CD8-positive, alpha-beta memory T cell (primary cell): ENCODE measurements at regions not wholly inside any gene's neighbourhood (a gene's known extent, or its start where the extent isn't known, plus 50 kb on each side); places are given as distances from the start of the nearest gene placed in this dataset.
A peak's percentile ranks its signal among the peaks of the same experiment; 100 is the strongest.

Source experiments
- CTCF ChIA-PET: fragments of 350-600 bp; sonication (Branson Sonifier 250); formaldehyde crosslinking; loops from one replicate; lab custom pipeline; 2021; ENCODE audit warnings: antibody characterized with exemption; lab: Charles Lee
- POLR2A ChIA-PET: fragments of 350-600 bp; sonication (Branson Sonifier 250); formaldehyde crosslinking; loops from one replicate; lab custom pipeline; 2021; ENCODE audit warnings: antibody characterized with exemption; lab: Charles Lee
- DNase-seq, 5 donors: peaks; one replicate each; pipeline versions ENCODE4 v3.0.0 to v3.0.0-alpha.2; 2020 to 2022; ENCODE audit warnings: mixed read lengths in 1 of 5
- H3K27ac ChIP-seq: one replicate; pipeline ENCODE4 v1.7.0; 2013; ENCODE audit warnings: low read depth, mild to moderate bottlenecking, low read length, moderate library complexity
- H3K27me3 ChIP-seq: 2 replicates; pipeline ENCODE4 v1.7.0; 2013; ENCODE audit warnings: low read length, mild to moderate bottlenecking; ENCODE audit not compliant: insufficient read depth, poor library complexity, severe bottlenecking
- H3K36me3 ChIP-seq: 2 replicates; pipeline ENCODE4 v1.7.0; 2013; ENCODE audit warnings: mild to moderate bottlenecking, low read length, moderate library complexity; ENCODE audit not compliant: insufficient read depth
- H3K4me1 ChIP-seq: 2 replicates; pipeline ENCODE4 v1.7.0; 2013; ENCODE audit warnings: mild to moderate bottlenecking, low read length, moderate library complexity; ENCODE audit not compliant: insufficient read depth
- H3K4me3 ChIP-seq: 2 replicates; pipeline ENCODE4 v1.7.0; 2013; ENCODE audit warnings: mild to moderate bottlenecking, low read length
- H3K9me3 ChIP-seq: 2 replicates; pipeline ENCODE4 v1.7.0; 2013; ENCODE audit warnings: mild to moderate bottlenecking, low read length
- H3K27ac Mint-ChIP-seq, 8 donors: one replicate each; pipeline ENCODE4 v1.8.0; 2020 to 2021; ENCODE audit warnings: mixed read lengths in 8 of 8, mild to moderate bottlenecking in 6 of 8, inconsistent platforms in 3 of 8, moderate library complexity in 3 of 8
- H3K27me3 Mint-ChIP-seq, 2 donors: one replicate each; pipeline ENCODE4 v1.8.0; 2020 to 2021; ENCODE audit warnings: mixed read lengths in 2 of 2, mild to moderate bottlenecking in 1 of 2, moderate library complexity in 1 of 2
- H3K36me3 Mint-ChIP-seq, 3 donors: one replicate each; pipeline ENCODE4 v1.8.0; 2020 to 2021; ENCODE audit warnings: mixed read lengths in 3 of 3, inconsistent platforms in 1 of 3, mild to moderate bottlenecking in 1 of 3
- H3K4me1 Mint-ChIP-seq, 3 donors: one replicate each; pipeline ENCODE4 v1.8.0; 2020 to 2021; ENCODE audit warnings: mixed read lengths in 3 of 3, inconsistent platforms in 1 of 3, mild to moderate bottlenecking in 1 of 3
- H3K4me3 Mint-ChIP-seq, 7 donors: one replicate each; pipeline ENCODE4 v1.8.0; 2020 to 2021; ENCODE audit warnings: mixed read lengths in 7 of 7, mild to moderate bottlenecking in 6 of 7, moderate library complexity in 4 of 7, inconsistent platforms in 2 of 7
- H3K9me3 Mint-ChIP-seq, 5 donors: one replicate each; pipeline ENCODE4 v1.8.0; 2020 to 2022; ENCODE audit warnings: mixed read lengths in 5 of 5, mild to moderate bottlenecking in 3 of 5, moderate library complexity in 2 of 5, inconsistent platforms in 1 of 5

GRCh38 chr2:206845877-206846276 is 80.5 kb downstream of the FASTKD2 start:
- H3K4me3 Mint-ChIP-seq = no peak overlapping the region
- ChIA-PET POLR2A (no interaction called here), CTCF (no interaction called here)
- Histone ChIP-seq H3K9me3 (no peaks in the 10 kb centered on the region), H3K27ac (no peak overlapping the region), H3K4me1 (no peaks in the 10 kb centered on the region), H3K27me3 (no peaks in the 10 kb centered on the region), H3K4me3 (no peak overlapping the region), H3K36me3 (no peaks in the 10 kb centered on the region)
- H3K36me3 Mint-ChIP-seq = no peaks in the 10 kb centered on the region
- H3K4me1 Mint-ChIP-seq = no peaks in the 10 kb centered on the region
- H3K9me3 Mint-ChIP-seq = no peaks in the 10 kb centered on the region
- no peaks in the 10 kb centered on the region for H3K27me3 Mint-ChIP-seq
- no peak for DNase-seq
- no peak overlapping the region for H3K27ac Mint-ChIP-seq

- DNase-seq = no peak
- H3K4me1 Mint-ChIP-seq = no peaks in the 10 kb centered on the region
- Histone ChIP-seq H3K27ac (no peak overlapping the region), H3K9me3 (no peaks in the 10 kb centered on the region), H3K27me3 (no peaks in the 10 kb centered on the region), H3K4me1 (no peaks in the 10 kb centered on the region), H3K4me3 (no peak overlapping the region), H3K36me3 (no peaks in the 10 kb centered on the region)
- H3K9me3 Mint-ChIP-seq = no peaks in the 10 kb centered on the region
- POLR2A ChIA-PET = no interaction called here
- H3K4me3 Mint-ChIP-seq = no peak overlapping the region
- no peak overlapping the region for H3K27ac Mint-ChIP-seq
- no peaks in the 10 kb centered on the region for H3K27me3 Mint-ChIP-seq
- CTCF ChIA-PET = no interaction called here
- no peaks in the 10 kb centered on the region for H3K36me3 Mint-ChIP-seq
Measured at GRCh38 chr2:206846331-206846730, 80.9 kb downstream of the FASTKD2 start.

- no peaks in the 10 kb centered on the region for H3K36me3 Mint-ChIP-seq
- H3K9me3 Mint-ChIP-seq = no peaks in the 10 kb centered on the region
- no peak for DNase-seq
- H3K4me1 ChIP-seq = no peaks in the 10 kb centered on the region
- POLR2A ChIA-PET = no interaction called here
- H3K27me3 ChIP-seq = no peaks in the 10 kb centered on the region
- no peaks in the 10 kb centered on the region for H3K36me3 ChIP-seq
- no peaks in the 10 kb centered on the region for H3K4me1 Mint-ChIP-seq
- no peak overlapping the region for H3K27ac ChIP-seq
- no peak overlapping the region for H3K27ac Mint-ChIP-seq
- no peaks in the 10 kb centered on the region for H3K27me3 Mint-ChIP-seq
- no peak overlapping the region for H3K4me3 ChIP-seq
- CTCF ChIA-PET = no interaction called here
- no peaks in the 10 kb centered on the region for H3K9me3 ChIP-seq
- H3K4me3 Mint-ChIP-seq = no peak overlapping the region
Measured at GRCh38 chr2:206846981-206847834, 81.8 kb downstream of the FASTKD2 start.

- Mint-ChIP-seq H3K4me1 (no peaks in the 10 kb centered on the region), H3K4me3 (no peak overlapping the region), H3K27me3 (no peaks in the 10 kb centered on the region), H3K27ac (no peak overlapping the region), H3K9me3 (no peaks in the 10 kb centered on the region), H3K36me3 (peaks cover 0 to 4% (median 0%) of the 10 kb centered on the region in 3 donors)
- Histone ChIP-seq H3K27ac (no peak overlapping the region), H3K4me1 (no peaks in the 10 kb centered on the region), H3K36me3 (no peaks in the 10 kb centered on the region), H3K27me3 (no peaks in the 10 kb centered on the region), H3K4me3 (no peak overlapping the region), H3K9me3 (no peaks in the 10 kb centered on the region)
- CTCF ChIA-PET = no interaction called here
- POLR2A ChIA-PET = interaction anchor here (0.6 kb wide), 1 partner anchor 780 kb away, joined by 4 read pairs; no protein-coding TSS in a partner anchor
- no peak for DNase-seq
Measured at GRCh38 chr2:206850369-206850768, 85.0 kb downstream of the FASTKD2 start.

- peak overlapping the region in 1 of 8 donors; percentile 26 for H3K27ac Mint-ChIP-seq
- POLR2A ChIA-PET = no interaction called here
- H3K4me3 ChIP-seq = no peak overlapping the region
- peaks cover 0 to 4% (median 0%) of the 10 kb centered on the region in 3 donors for H3K36me3 Mint-ChIP-seq
- no peaks in the 10 kb centered on the region for H3K27me3 Mint-ChIP-seq
- no peak for DNase-seq
- no peak overlapping the region for H3K27ac ChIP-seq
- H3K4me3 Mint-ChIP-seq = no peak overlapping the region
- no peaks in the 10 kb centered on the region for H3K9me3 ChIP-seq
- no peaks in the 10 kb centered on the region for H3K4me1 ChIP-seq
- H3K36me3 ChIP-seq = no peaks in the 10 kb centered on the region
- H3K4me1 Mint-ChIP-seq = no peaks in the 10 kb centered on the region
- CTCF ChIA-PET = no interaction called here
- no peaks in the 10 kb centered on the region for H3K27me3 ChIP-seq
- no peaks in the 10 kb centered on the region for H3K9me3 Mint-ChIP-seq
Measured at GRCh38 chr2:206851521-206851920, 86.1 kb downstream of the FASTKD2 start.

- Histone ChIP-seq H3K9me3 (no peaks in the 10 kb centered on the region), H3K4me1 (peaks cover 9% of the 10 kb centered on the region), H3K27ac (no peak overlapping the region), H3K36me3 (no peaks in the 10 kb centered on the region), H3K27me3 (no peaks in the 10 kb centered on the region), H3K4me3 (no peak overlapping the region)
- Mint-ChIP-seq H3K36me3 (peaks cover 0 to 4% (median 0%) of the 10 kb centered on the region in 3 donors), H3K9me3 (no peaks in the 10 kb centered on the region), H3K4me1 (peaks cover 4 to 10% (median 10%) of the 10 kb centered on the region in 3 donors), H3K27me3 (no peaks in the 10 kb centered on the region), H3K27ac (no peak overlapping the region), H3K4me3 (no peak overlapping the region)
- ChIA-PET POLR2A (no interaction called here), CTCF (no interaction called here)
- no peak for DNase-seq
Measured at GRCh38 chr2:206853915-206854314, 85.4 kb upstream of the CPO start.

DNA sequence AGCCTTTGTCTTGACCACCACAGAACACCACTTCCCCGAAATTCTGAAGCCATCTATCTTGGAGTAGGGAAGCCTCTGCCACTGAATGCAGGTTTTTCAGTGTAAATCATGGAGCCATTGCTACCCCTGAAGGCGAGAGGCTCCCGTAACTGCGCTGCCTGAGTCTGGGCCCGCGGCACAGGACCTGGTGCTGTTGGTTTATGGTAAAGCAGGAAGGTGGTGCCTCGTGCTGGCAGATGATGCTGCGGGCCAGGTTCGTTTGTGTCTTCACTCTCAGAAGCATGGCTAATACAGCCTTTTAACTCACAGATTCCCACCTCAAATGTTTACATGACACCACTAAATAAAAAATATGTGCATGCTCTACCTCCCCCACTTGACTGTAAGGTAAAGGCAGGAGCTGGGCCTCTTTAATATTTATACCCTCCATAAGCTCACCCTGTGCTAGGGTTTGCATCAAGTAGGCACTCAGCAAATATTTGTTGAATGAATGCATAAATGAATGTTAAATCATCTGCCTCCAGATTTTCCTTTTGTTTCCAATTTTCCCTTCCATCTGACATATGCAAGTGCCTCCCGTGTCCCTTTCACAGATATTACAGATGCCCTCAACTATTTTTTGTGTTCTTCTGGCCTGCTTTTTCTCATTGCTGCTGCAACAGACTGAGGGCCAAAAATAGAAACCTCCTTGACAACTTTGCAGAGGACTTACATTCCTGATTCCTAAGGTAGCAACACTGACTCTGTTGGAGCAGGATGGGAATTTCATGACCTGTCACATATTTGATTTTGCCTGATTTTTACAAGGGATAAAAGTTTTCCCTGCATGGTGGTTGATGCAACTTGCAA is 83.5 kb upstream of the CPO start:
- ChIA-PET POLR2A (no interaction called here), CTCF (no interaction called here)
- no peaks in the 10 kb centered on the region for H3K36me3 ChIP-seq
- Mint-ChIP-seq H3K4me1 (peaks cover 13 to 21% (median 21%) of the 10 kb centered on the region in 3 donors), H3K27me3 (no peaks in the 10 kb centered on the region), H3K9me3 (no peaks in the 10 kb centered on the region), H3K4me3 (no peak overlapping the region), H3K36me3 (peaks cover 0 to 4% (median 0%) of the 10 kb centered on the region in 3 donors), H3K27ac (no peak overlapping the region)
- H3K4me1 ChIP-seq = peaks cover 19% of the 10 kb centered on the region
- no peak for DNase-seq
- no peaks in the 10 kb centered on the region for H3K9me3 ChIP-seq
- no peak overlapping the region for H3K27ac ChIP-seq
- H3K27me3 ChIP-seq = no peaks in the 10 kb centered on the region
- no peak overlapping the region for H3K4me3 ChIP-seq

GRCh38 chr2:206856513-206856912 is 82.8 kb upstream of the CPO start:
- Histone ChIP-seq H3K27ac (no peak overlapping the region), H3K4me1 (peaks cover 19% of the 10 kb centered on the region), H3K4me3 (no peak overlapping the region), H3K36me3 (no peaks in the 10 kb centered on the region), H3K27me3 (no peaks in the 10 kb centered on the region), H3K9me3 (no peaks in the 10 kb centered on the region)
- Mint-ChIP-seq H3K36me3 (peaks cover 0 to 4% (median 0%) of the 10 kb centered on the region in 3 donors), H3K9me3 (no peaks in the 10 kb centered on the region), H3K27ac (no peak overlapping the region), H3K4me3 (no peak overlapping the region), H3K4me1 (peaks cover 13 to 21% (median 21%) of the 10 kb centered on the region in 3 donors), H3K27me3 (no peaks in the 10 kb centered on the region)
- POLR2A ChIA-PET = no interaction called here
- no peak for DNase-seq
- CTCF ChIA-PET = no interaction called here
